ENCODE measurements at regions not wholly inside any gene's neighbourhood (a gene's known extent, or its start where the extent isn't known, plus 50 kb on each side); places are given as distances from the start of the nearest gene placed in this dataset.

GRCh38 chr16:86991679-86992078 is 325.5 kb downstream of the C16orf95 start:
- TF ChIP-seq REST (IDR thresholded peaks at IDR 0.05; ENCODE audit: insufficient read depth in 1 of 2, low read depth in 2 of 2, low read length in 2 of 2) = no peak
- no peak for TF ChIP-seq SIN3A (IDR thresholded peaks at IDR 0.05; ENCODE audit: borderline replicate concordance, insufficient read depth, low read length)
- no peak for TF ChIP-seq FOXP2 (optimal IDR thresholded peaks at IDR 0.05; ENCODE audit: borderline replicate concordance, extremely low read depth, extremely low read length, insufficient read depth)
- no peak for TF ChIP-seq POLR2AphosphoS5 (IDR thresholded peaks at IDR 0.05; ENCODE audit: low read depth, low read length)
- no peak for TF ChIP-seq TAF1 (IDR thresholded peaks at IDR 0.05; ENCODE audit: borderline replicate concordance, insufficient read depth, low read length)
